A673 (cell line): ENCODE measurements at regions not wholly inside any gene's neighbourhood (a gene's known extent, or its start where the extent isn't known, plus 50 kb on each side); places are given as distances from the start of the nearest gene placed in this dataset.
"Not testable (repeated sequence)": the region's sequence is repeated elsewhere in the genome, so short reads cannot be mapped to it uniquely, and the experiment has no call there.

Experiments
- BruUV-seq: library from RNA; stranded (reverse); fragments of 400-500 nt; replicated peaks from 2 replicates; lab custom pipeline; 2021; lab: Mats Ljungman, UMichigan
- CTCF ChIA-PET: fragments of 300-600 bp; sonication (Branson Sonifier 250); formaldehyde crosslinking; loops from one replicate; lab custom pipeline; 2022; ENCODE audit warnings: antibody characterized with exemption; lab: Charles Lee
- POLR2A ChIA-PET: fragments of 300-600 bp; sonication (Branson Sonifier 250); formaldehyde crosslinking; loops from one replicate; lab custom pipeline; 2022; ENCODE audit warnings: antibody characterized with exemption; ENCODE audit not compliant: low non-redundant PET; lab: Charles Lee
- DNase-seq: peaks from one replicate; pipeline ENCODE4 v3.0.0-alpha.2; 2015; ENCODE audit warnings: low spot score
- H3K27ac ChIP-seq: fragments of 200-600 bp; sonication (generic); 2 replicates; pipeline ENCODE4 v1.5.1; 2016; ENCODE audit warnings: mixed run types, low read depth, mild to moderate bottlenecking, mixed read lengths, antibody characterized with exemption, low read length; ENCODE audit not compliant: poor library complexity, severe bottlenecking
- H3K27me3 ChIP-seq: fragments of 200-600 bp; sonication (generic); replicated peaks from 2 replicates; pipeline ENCODE4 v1.6.1; 2017; ENCODE audit warnings: mixed run types, low read depth, mild to moderate bottlenecking, mixed read lengths, antibody characterized with exemption, low read length; ENCODE audit not compliant: insufficient read depth, poor library complexity
- H3K36me3 ChIP-seq: fragments of 200-600 bp; sonication (generic); 2 replicates; pipeline ENCODE4 v1.6.1; 2016; ENCODE audit warnings: mixed run types, mild to moderate bottlenecking, mixed read lengths, antibody characterized with exemption, low read length; ENCODE audit not compliant: insufficient read depth, poor library complexity, severe bottlenecking
- H3K4me1 ChIP-seq: fragments of 200-600 bp; sonication (generic); 2 replicates; pipeline ENCODE4 v1.6.1; 2017; ENCODE audit warnings: mixed run types, mild to moderate bottlenecking, mixed read lengths, antibody characterized with exemption, low read length; ENCODE audit not compliant: insufficient read depth, poor library complexity, severe bottlenecking
- H3K4me3 ChIP-seq: fragments of 200-600 bp; sonication (generic); 2 replicates; pipeline ENCODE4 v1.5.1; 2016; ENCODE audit warnings: low read depth, mixed run types, mild to moderate bottlenecking, mixed read lengths, low read length; ENCODE audit not compliant: poor library complexity, severe bottlenecking
- H3K9me3 ChIP-seq: fragments of 200-600 bp; sonication (generic); 2 replicates; pipeline ENCODE4 v1.6.1; 2016; ENCODE audit warnings: mixed run types, low read depth, mild to moderate bottlenecking, mixed read lengths, antibody characterized with exemption, low read length; ENCODE audit not compliant: poor library complexity, severe bottlenecking
- EZH2 ChIP-seq: fragments of 200-600 bp; sonication (generic); IDR thresholded peaks from 2 replicates; pipeline ENCODE4 v1.6.1; 2017; ENCODE audit warnings: borderline replicate concordance, low read depth, mild to moderate bottlenecking, mixed read lengths, antibody characterized with exemption, low read length; ENCODE audit not compliant: poor library complexity, severe bottlenecking
- intact Hi-C: fragments of 100-400 bp; cut with micrococcal nuclease; formaldehyde crosslinking; loops from one replicate; pipeline ENCODE4 v1.10.0; 2022; ENCODE audit not compliant: unreplicated experiment
- TF ChIP-seq, protein P1 (sequence below): fragments of 300-800, 200-600 bp; sonication (generic); conservative IDR thresholded peaks from 2 replicates; pipeline ENCODE4 v1.5.1; 2017; ENCODE audit warnings: low read depth, mild to moderate bottlenecking, antibody characterized with exemption, low read length, moderate library complexity, mixed read lengths

DNA sequence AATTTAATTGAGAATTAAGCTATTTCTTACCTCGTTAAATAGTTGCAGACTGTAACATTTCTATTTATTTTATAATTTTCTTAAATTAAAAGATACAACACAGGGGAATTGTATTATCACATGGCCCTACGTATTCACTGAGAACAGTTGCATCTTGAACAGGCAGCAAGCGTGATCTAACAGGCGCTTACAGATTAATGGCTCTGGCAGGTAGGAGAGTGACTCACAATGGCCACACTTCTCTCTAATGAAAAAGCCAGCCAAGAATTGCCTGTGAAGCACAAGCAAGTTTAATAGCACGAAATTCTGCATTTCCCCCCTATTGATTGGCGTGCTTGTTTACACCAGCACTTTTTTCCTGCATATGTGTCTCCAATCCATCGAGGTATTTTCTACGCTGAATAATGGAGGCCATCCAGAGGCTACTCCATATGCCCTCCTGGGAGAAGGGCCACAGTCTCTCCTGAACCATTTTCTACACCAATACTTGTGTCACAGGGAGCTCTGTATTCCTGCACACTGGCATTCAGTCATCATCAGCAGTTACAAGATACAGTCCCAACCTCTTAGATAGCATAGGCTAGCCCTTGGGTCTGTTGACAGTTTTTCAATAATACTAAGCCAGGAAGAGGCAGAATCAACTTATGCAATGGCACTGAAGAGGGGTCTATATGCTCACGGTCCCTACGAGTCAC lies 150.6 kb upstream of the PLD5 start:
- no peak for TF ChIP-seq EZH2
- TF ChIP-seq, protein P1, sequence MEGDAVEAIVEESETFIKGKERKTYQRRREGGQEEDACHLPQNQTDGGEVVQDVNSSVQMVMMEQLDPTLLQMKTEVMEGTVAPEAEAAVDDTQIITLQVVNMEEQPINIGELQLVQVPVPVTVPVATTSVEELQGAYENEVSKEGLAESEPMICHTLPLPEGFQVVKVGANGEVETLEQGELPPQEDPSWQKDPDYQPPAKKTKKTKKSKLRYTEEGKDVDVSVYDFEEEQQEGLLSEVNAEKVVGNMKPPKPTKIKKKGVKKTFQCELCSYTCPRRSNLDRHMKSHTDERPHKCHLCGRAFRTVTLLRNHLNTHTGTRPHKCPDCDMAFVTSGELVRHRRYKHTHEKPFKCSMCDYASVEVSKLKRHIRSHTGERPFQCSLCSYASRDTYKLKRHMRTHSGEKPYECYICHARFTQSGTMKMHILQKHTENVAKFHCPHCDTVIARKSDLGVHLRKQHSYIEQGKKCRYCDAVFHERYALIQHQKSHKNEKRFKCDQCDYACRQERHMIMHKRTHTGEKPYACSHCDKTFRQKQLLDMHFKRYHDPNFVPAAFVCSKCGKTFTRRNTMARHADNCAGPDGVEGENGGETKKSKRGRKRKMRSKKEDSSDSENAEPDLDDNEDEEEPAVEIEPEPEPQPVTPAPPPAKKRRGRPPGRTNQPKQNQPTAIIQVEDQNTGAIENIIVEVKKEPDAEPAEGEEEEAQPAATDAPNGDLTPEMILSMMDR, result no peak
- no peaks in the 10 kb centered on the region for H3K27me3 ChIP-seq
- H3K9me3 ChIP-seq, result no peaks in the 10 kb centered on the region
- DNase-seq, result no peak
- H3K4me3 ChIP-seq, result no peak overlapping the region
- intact Hi-C loops, result no loop called here
- POLR2A ChIA-PET, result no interaction called here
- CTCF ChIA-PET, result no interaction called here
- BruUV-seq, result no TSS peak
- H3K27ac ChIP-seq, result no peak overlapping the region
- no peaks in the 10 kb centered on the region for H3K4me1 ChIP-seq
- H3K36me3 ChIP-seq, result no peaks in the 10 kb centered on the region

DNA sequence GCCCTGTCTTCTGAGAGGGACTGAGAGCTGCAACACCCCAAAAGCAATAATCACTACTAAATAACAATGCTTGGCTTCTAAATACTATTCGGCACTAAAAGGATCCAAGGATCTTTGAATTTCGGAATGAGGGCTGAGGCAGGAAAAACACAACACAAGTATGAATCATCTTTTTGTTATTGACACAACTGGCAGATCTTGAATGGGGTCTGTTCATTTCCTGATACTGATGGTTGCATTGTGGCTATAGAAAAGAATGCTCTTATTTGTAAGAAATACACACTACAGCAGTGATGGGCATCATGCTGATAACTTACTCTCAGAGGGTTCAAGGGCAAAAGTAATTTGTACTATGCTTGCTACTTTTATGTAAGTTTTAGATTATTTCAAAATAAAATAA lies 149.2 kb upstream of the PLD5 start:
- POLR2A ChIA-PET, result no interaction called here
- no TSS peak for BruUV-seq
- CTCF ChIA-PET, result no interaction called here

DNA sequence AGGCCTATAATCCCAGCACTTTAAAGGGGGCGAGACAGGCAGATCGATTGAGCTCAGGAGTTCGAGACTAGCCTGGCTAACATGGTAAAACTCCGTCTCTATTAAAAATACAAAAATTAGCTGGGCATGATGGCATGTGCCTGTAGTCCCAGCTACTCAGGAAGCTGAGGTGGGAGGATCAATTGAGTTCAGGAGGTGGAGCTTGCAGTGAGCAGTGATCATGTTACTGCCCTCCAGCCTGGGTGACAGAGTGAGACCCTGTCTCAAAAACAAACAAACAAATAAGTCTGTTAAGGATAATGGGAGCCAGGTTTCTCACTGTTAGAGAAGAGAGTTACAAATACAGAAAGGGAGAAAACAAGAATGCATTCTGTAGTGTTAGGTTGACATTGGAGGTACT lies 148.7 kb upstream of the PLD5 start:
- DNase-seq, H3K4me1 ChIP-seq, CTCF ChIA-PET, H3K36me3 ChIP-seq, H3K4me3 ChIP-seq, H3K9me3 ChIP-seq, POLR2A ChIA-PET, H3K27ac ChIP-seq, intact Hi-C loops, H3K27me3 ChIP-seq, BruUV-seq: not testable (repeated sequence)

More for the DNA sequence above, 149.2 kb upstream of the PLD5 start:
- H3K27me3 ChIP-seq, result no peaks in the 10 kb centered on the region
- intact Hi-C loops, result no loop called here
- no peak for TF ChIP-seq EZH2
- TF ChIP-seq, protein P1, result no peak
- no peak overlapping the region for H3K4me3 ChIP-seq
- no peaks in the 10 kb centered on the region for H3K36me3 ChIP-seq
- H3K9me3 ChIP-seq, result no peaks in the 10 kb centered on the region
- no peak overlapping the region for H3K27ac ChIP-seq
- no peaks in the 10 kb centered on the region for H3K4me1 ChIP-seq
- DNase-seq, result no peak

- no peak overlapping the region for H3K4me3 ChIP-seq
- no peaks in the 10 kb centered on the region for H3K9me3 ChIP-seq
- BruUV-seq, result no TSS peak
- intact Hi-C loops, result no loop called here
- no peaks in the 10 kb centered on the region for H3K4me1 ChIP-seq
- H3K36me3 ChIP-seq, result no peaks in the 10 kb centered on the region
- TF ChIP-seq, protein P1, result no peak
- no peak for TF ChIP-seq EZH2
- CTCF ChIA-PET, result no interaction called here
- no peaks in the 10 kb centered on the region for H3K27me3 ChIP-seq
- POLR2A ChIA-PET, result no interaction called here
- no peak overlapping the region for H3K27ac ChIP-seq
- DNase-seq, result no peak
Observed at GRCh38 chr1:242670019-242670418, 145.5 kb upstream of the PLD5 start.
